ENCODE measurements at regions not wholly inside any gene's neighbourhood (a gene's known extent, or its start where the extent isn't known, plus 50 kb on each side); places are given as distances from the start of the nearest gene placed in this dataset.

DNA sequence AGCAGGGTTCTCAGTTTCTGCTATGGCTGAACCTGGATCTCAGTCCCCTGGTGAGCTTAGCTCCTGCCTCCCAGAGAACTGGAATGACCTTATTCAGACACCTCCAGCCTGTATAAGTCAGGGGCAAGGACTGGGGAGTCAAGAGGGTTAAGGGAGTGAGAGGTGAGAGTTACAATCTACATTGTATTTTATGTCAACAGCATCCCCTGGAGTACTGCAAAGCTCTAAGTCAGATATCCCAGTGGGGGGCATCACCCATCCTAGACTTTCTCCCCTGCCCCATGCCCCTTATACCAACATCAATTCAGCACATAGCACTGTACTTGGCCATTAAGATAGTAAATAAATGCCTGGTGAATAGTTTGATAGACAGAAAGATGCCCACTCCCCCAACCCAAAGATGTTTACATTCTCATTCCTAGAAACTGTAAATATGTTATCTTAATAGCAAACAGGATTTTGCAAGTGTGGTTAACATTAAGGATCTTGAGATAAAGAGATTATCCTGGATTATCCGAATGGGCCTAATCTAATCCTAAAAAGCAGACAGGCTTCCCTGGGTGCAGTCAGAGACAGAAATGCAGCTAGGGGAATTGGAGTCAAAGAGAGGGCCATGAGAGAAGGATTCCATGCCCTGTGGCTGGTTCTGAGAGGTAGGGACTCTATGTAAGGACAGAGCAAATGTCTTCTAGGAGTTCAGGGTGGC, 132.3 kb upstream of the RASGRP1 start:
- H3K9ac ChIP-seq (ENCODE audit: low read length): no peak overlapping the region
- H3K36me3 ChIP-seq (ENCODE audit: insufficient read depth, low read length): no peaks in the 10 kb centered on the region
- no peak overlapping the region for H3K27ac ChIP-seq (ENCODE audit: low read depth, low read length, poor library complexity, severe bottlenecking)
- no peaks in the 10 kb centered on the region for H3F3A ChIP-seq (ENCODE audit: insufficient read depth, low read length)
- H4K20me1 ChIP-seq (ENCODE audit: insufficient read depth, low read length): no peaks in the 10 kb centered on the region
- no peak overlapping the region for H3K4me3 ChIP-seq (ENCODE audit: low read depth, low read length, poor library complexity, severe bottlenecking)
- H3K27me3 ChIP-seq (ENCODE audit: insufficient read depth, low read length): no peaks in the 10 kb centered on the region
- TF ChIP-seq, protein P1, sequence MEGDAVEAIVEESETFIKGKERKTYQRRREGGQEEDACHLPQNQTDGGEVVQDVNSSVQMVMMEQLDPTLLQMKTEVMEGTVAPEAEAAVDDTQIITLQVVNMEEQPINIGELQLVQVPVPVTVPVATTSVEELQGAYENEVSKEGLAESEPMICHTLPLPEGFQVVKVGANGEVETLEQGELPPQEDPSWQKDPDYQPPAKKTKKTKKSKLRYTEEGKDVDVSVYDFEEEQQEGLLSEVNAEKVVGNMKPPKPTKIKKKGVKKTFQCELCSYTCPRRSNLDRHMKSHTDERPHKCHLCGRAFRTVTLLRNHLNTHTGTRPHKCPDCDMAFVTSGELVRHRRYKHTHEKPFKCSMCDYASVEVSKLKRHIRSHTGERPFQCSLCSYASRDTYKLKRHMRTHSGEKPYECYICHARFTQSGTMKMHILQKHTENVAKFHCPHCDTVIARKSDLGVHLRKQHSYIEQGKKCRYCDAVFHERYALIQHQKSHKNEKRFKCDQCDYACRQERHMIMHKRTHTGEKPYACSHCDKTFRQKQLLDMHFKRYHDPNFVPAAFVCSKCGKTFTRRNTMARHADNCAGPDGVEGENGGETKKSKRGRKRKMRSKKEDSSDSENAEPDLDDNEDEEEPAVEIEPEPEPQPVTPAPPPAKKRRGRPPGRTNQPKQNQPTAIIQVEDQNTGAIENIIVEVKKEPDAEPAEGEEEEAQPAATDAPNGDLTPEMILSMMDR (IDR thresholded peaks at IDR 0.05; ENCODE audit: low read length): no peak
- no peak for TF ChIP-seq EZH2 (IDR thresholded peaks at IDR 0.05; ENCODE audit: borderline replicate concordance, low read length)
- H3K79me2 ChIP-seq (ENCODE audit: insufficient read depth, low read length): no peaks in the 10 kb centered on the region
- H3K4me1 ChIP-seq (ENCODE audit: insufficient read depth, low read length, severe bottlenecking): no peaks in the 10 kb centered on the region
- no peaks in the 10 kb centered on the region for H3K9me2 ChIP-seq (ENCODE audit: low read depth, low read length)
- no peak overlapping the region for H3K4me2 ChIP-seq (ENCODE audit: low read length)
- no peak overlapping the region for H2AFZ ChIP-seq (ENCODE audit: low read length)
- H3K9me3 ChIP-seq (ENCODE audit: low read length): no peaks in the 10 kb centered on the region

DNA sequence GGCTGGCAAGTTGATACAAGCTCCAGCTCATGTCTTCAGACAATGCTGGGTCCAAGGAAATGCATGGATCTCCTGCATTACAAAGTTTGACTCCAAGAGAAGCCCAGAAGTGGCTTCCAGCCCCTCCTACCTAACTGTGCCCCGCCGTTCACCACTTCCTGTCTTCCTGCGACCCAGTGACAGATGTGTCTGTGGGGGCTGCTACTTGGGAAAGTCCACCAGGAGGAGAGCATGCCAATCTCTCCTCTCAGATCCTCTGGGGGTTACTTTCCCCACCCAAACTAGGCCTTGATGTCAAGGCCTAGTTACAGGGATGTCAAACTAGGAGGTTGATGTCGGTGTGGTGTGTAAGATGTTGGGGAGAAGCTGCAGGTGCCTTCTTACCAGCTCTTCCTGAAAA, 133.6 kb upstream of the RASGRP1 start:
- no peak overlapping the region for H3K4me3 ChIP-seq (ENCODE audit: low read depth, low read length, poor library complexity, severe bottlenecking)
- H3K4me2 ChIP-seq (ENCODE audit: low read length): no peak overlapping the region
- no peaks in the 10 kb centered on the region for H3K36me3 ChIP-seq (ENCODE audit: insufficient read depth, low read length)
- no peak for TF ChIP-seq EZH2 (IDR thresholded peaks at IDR 0.05; ENCODE audit: borderline replicate concordance, low read length)
- TF ChIP-seq, protein P1 (IDR thresholded peaks at IDR 0.05; ENCODE audit: low read length): no peak
- H3F3A ChIP-seq (ENCODE audit: insufficient read depth, low read length): no peaks in the 10 kb centered on the region
- no peak overlapping the region for H3K27ac ChIP-seq (ENCODE audit: low read depth, low read length, poor library complexity, severe bottlenecking)
- no peaks in the 10 kb centered on the region for H3K4me1 ChIP-seq (ENCODE audit: insufficient read depth, low read length, severe bottlenecking)
- no peaks in the 10 kb centered on the region for H3K79me2 ChIP-seq (ENCODE audit: insufficient read depth, low read length)
- no peaks in the 10 kb centered on the region for H3K27me3 ChIP-seq (ENCODE audit: insufficient read depth, low read length)
- H4K20me1 ChIP-seq (ENCODE audit: insufficient read depth, low read length): no peaks in the 10 kb centered on the region
- no peak overlapping the region for H2AFZ ChIP-seq (ENCODE audit: low read length)
- H3K9ac ChIP-seq (ENCODE audit: low read length): no peak overlapping the region
- H3K9me3 ChIP-seq (ENCODE audit: low read length): no peaks in the 10 kb centered on the region
- H3K9me2 ChIP-seq (ENCODE audit: low read depth, low read length): no peaks in the 10 kb centered on the region

DNA sequence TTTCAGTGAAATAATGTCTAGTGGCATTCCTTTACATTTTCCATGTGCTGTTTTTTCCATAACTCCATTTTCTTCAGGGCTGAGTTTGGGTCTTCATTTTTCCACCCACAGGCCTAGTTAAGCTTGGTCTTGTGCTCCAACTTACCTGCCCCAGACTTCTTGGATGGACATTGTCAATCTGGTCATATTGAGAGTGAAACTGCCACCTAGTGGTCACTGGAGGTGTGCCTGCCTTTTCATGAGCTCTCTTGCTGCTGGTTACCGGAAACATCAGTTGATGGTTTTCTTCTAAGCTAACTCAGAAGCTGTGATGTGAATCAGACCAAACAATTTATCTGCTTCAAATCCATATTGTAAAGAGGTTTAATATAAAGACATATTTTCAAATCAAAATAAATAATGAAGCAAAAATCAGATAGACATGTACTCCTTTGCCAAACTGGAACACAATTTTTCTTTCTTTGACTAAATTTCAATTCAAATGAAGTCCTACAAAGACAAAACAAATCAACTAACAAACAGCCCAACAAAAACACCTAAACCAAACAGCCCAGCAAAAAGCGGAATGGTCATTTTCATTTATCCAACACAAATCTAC, 135.1 kb upstream of the RASGRP1 start:
- Histone ChIP-seq H3K27ac (ENCODE audit: low read depth, low read length, poor library complexity, severe bottlenecking) (no peak overlapping the region), H3K79me2 (ENCODE audit: insufficient read depth, low read length) (no peaks in the 10 kb centered on the region), H3F3A (ENCODE audit: insufficient read depth, low read length) (no peaks in the 10 kb centered on the region), H3K9me2 (ENCODE audit: low read depth, low read length) (no peaks in the 10 kb centered on the region), H3K9ac (ENCODE audit: low read length) (no peak overlapping the region), H3K4me2 (ENCODE audit: low read length) (no peak overlapping the region), H3K4me1 (ENCODE audit: insufficient read depth, low read length, severe bottlenecking) (no peaks in the 10 kb centered on the region), H3K27me3 (ENCODE audit: insufficient read depth, low read length) (no peaks in the 10 kb centered on the region), H3K4me3 (ENCODE audit: low read depth, low read length, poor library complexity, severe bottlenecking) (no peak overlapping the region), H3K36me3 (ENCODE audit: insufficient read depth, low read length) (no peaks in the 10 kb centered on the region), H4K20me1 (ENCODE audit: insufficient read depth, low read length) (no peaks in the 10 kb centered on the region), H3K9me3 (ENCODE audit: low read length) (no peaks in the 10 kb centered on the region), H2AFZ (ENCODE audit: low read length) (no peak overlapping the region)
- TF ChIP-seq, protein P1 (IDR thresholded peaks at IDR 0.05; ENCODE audit: low read length): peak; percentile 93
- TF ChIP-seq EZH2 (IDR thresholded peaks at IDR 0.05; ENCODE audit: borderline replicate concordance, low read length): no peak
